B cell (primary cell): ENCODE measurements at regions not wholly inside any gene's neighbourhood (a gene's known extent, or its start where the extent isn't known, plus 50 kb on each side); places are given as distances from the start of the nearest gene placed in this dataset.
"Not testable (repeated sequence)": the region's sequence is repeated elsewhere in the genome, so short reads cannot be mapped to it uniquely, and the experiment has no call there.

Experiments used
- ATAC-seq: fragments of 200-7000 bp; cut with Tn5 transposase; one replicate; pipeline ENCODE4 v1.10.0; 2021; ENCODE audit warnings: low read depth, mild to moderate bottlenecking, moderate number of reproducible peaks, moderate library complexity
- CTCF ChIA-PET: fragments of 350-600 bp; sonication (Branson Sonifier 250); formaldehyde crosslinking; loops from one replicate; lab custom pipeline; 2021; ENCODE audit warnings: antibody characterized with exemption, inconsistent platforms; lab: Charles Lee
- POLR2A ChIA-PET: fragments of 350-600 bp; sonication (Branson Sonifier 250); formaldehyde crosslinking; loops from one replicate; lab custom pipeline; 2021; ENCODE audit warnings: antibody characterized with exemption; lab: Charles Lee
- DNase-seq: peaks from one replicate; pipeline ENCODE4 v3.0.0; 2013
- H2AFZ ChIP-seq: 2 replicates; pipeline ENCODE4 v1.6.1; 2012; ENCODE audit warnings: mild to moderate bottlenecking, low read depth, low read length; ENCODE audit not compliant: insufficient read depth, poor library complexity, severe bottlenecking
- H3K27ac ChIP-seq, 2 donors: 1 replicate in 1 of 2; 2 replicates in 1 of 2; pipeline ENCODE4 v1.5.1; 2012 to 2013; ENCODE audit warnings: low read length in 2 of 2, mild to moderate bottlenecking in 2 of 2, moderate library complexity in 1 of 2
- H3K27me3 ChIP-seq, 4 experiments: fragments of 200-600 bp in 1 of 4; sonication (generic) in 1 of 4; replicated peaks in 1 of 4; 1 replicate in 2 of 4; 2 replicates in 2 of 4; pipeline versions ENCODE4 v1.6.1 to v1.7.0; 2013 to 2016; ENCODE audit warnings: low read length in 3 of 4, mild to moderate bottlenecking in 2 of 4, mixed read lengths in 1 of 4, moderate library complexity in 1 of 4; ENCODE audit not compliant: insufficient read depth in 4 of 4, control insufficient read depth in 3 of 4; ENCODE audit errors: control extremely low read depth in 1 of 4
- H3K36me3 ChIP-seq, 2 experiments: replicated peaks in 1 of 2; 1 replicate in 1 of 2; 2 replicates in 1 of 2; pipeline versions ENCODE4 v1.6.1 to v1.7.1; 2013; ENCODE audit warnings: low read length in 1 of 2; ENCODE audit not compliant: insufficient read depth in 2 of 2, control insufficient read depth in 1 of 2; ENCODE audit errors: control extremely low read depth in 1 of 2, extremely low read depth in 1 of 2
- H3K4me1 ChIP-seq, 2 donors: fragments of 200-600 bp in 1 of 2; sonication (generic) in 1 of 2; 1 replicate in 1 of 2; 2 replicates in 1 of 2; pipeline versions ENCODE4 v1.5.1 to v1.6.1; 2013 to 2017; ENCODE audit warnings: low read length in 2 of 2; ENCODE audit not compliant: control insufficient read depth in 2 of 2, insufficient read depth in 2 of 2
- H3K4me2 ChIP-seq: replicated peaks from 2 replicates; pipeline ENCODE3; 2012; ENCODE audit warnings: mild to moderate bottlenecking, low read depth, low read length; ENCODE audit not compliant: poor library complexity, severe bottlenecking
- H3K4me3 ChIP-seq, 5 experiments: fragments of 200-600 bp in 1 of 5; sonication (generic) in 1 of 5; 1 replicate in 3 of 5; 2 replicates in 2 of 5; pipeline versions ENCODE4 v1.5.1 to v1.7.0; 2011 to 2016; ENCODE audit warnings: low read length in 4 of 5, mild to moderate bottlenecking in 4 of 5, low read depth in 2 of 5, control low read depth in 1 of 5, moderate library complexity in 1 of 5; ENCODE audit not compliant: insufficient read depth in 1 of 5; ENCODE audit errors: control extremely low read depth in 1 of 5, extremely low read depth in 1 of 5
- H3K79me2 ChIP-seq: fragments of 200-600 bp; sonication (generic); one replicate; pipeline ENCODE4 v1.6.0; 2016; ENCODE audit warnings: low read length; ENCODE audit not compliant: control insufficient read depth, insufficient read depth
- H3K9ac ChIP-seq: fragments of 200-600 bp; sonication (generic); 2 replicates; pipeline ENCODE4 v1.6.1; 2017; ENCODE audit warnings: mild to moderate bottlenecking, low read length, moderate library complexity
- H3K9me3 ChIP-seq, 3 donors: one replicate each; pipeline versions ENCODE4 v1.6.1 to v1.7.1; 2013; ENCODE audit warnings: low read length in 2 of 3; ENCODE audit not compliant: control insufficient read depth in 2 of 3, insufficient read depth in 1 of 3; ENCODE audit errors: control extremely low read depth in 1 of 3
- H4K20me1 ChIP-seq: 2 replicates; pipeline ENCODE4 v1.6.0; 2012; ENCODE audit warnings: mild to moderate bottlenecking, low read length; ENCODE audit not compliant: insufficient read depth, control insufficient read depth, poor library complexity, severe bottlenecking
- H3K27ac Mint-ChIP-seq: one replicate; pipeline ENCODE4 v1.8.0; 2021; ENCODE audit warnings: mixed read lengths
- H3K27me3 Mint-ChIP-seq: one replicate; pipeline ENCODE4 v1.8.0; 2021; ENCODE audit warnings: mixed read lengths
- H3K4me1 Mint-ChIP-seq: one replicate; pipeline ENCODE4 v1.8.0; 2021; ENCODE audit warnings: mixed read lengths
- H3K4me3 Mint-ChIP-seq: one replicate; pipeline ENCODE4 v1.8.0; 2021; ENCODE audit warnings: mixed read lengths
- H3K9me3 Mint-ChIP-seq: one replicate; pipeline ENCODE4 v1.8.0; 2022; ENCODE audit warnings: mixed read lengths; ENCODE audit not compliant: insufficient read depth
- CTCF ChIP-seq: fragments of 200-600 bp; IDR thresholded peaks from one replicate; pipeline ENCODE4 v1.8.0; 2022; ENCODE audit warnings: antibody characterized with exemption, mild to moderate bottlenecking
- EZH2 ChIP-seq: IDR thresholded peaks from 2 replicates; pipeline ENCODE4 v1.6.1; 2012; ENCODE audit warnings: borderline replicate concordance, low read depth, mild to moderate bottlenecking, moderate library complexity, low read length; ENCODE audit not compliant: insufficient read depth, poor library complexity, severe bottlenecking
- WGBS: methylation state at CpG from one replicate; pipeline ENCODE4 v1.1.5; 2013; ENCODE audit warnings: missing lambda C conversion rate; ENCODE audit not compliant: insufficient coverage; 5-methylcytosine and 5-hydroxymethylcytosine counted together
- intact Hi-C: fragments of 100-400 bp; cut with micrococcal nuclease; formaldehyde crosslinking; loops from one replicate; pipeline ENCODE4 v1.10.0; 2022

- Mint-ChIP-seq H3K9me3 (no peaks in the 10 kb centered on the region), H3K4me3 (no peak overlapping the region), H3K27me3 (no peaks in the 10 kb centered on the region), H3K27ac (no peak overlapping the region), H3K4me1 (no peaks in the 10 kb centered on the region)
- Histone ChIP-seq H4K20me1 (no peaks in the 10 kb centered on the region), H3K4me3 (no peak overlapping the region), H2AFZ (no peak overlapping the region), H3K27ac (no peak overlapping the region), H3K36me3 (no peaks in the 10 kb centered on the region), H3K79me2 (no peaks in the 10 kb centered on the region), H3K4me1 (no peaks in the 10 kb centered on the region), H3K9me3 (peaks cover 0 to 9% (median 2%) of the 10 kb centered on the region in 3 donors), H3K27me3 (no peaks in the 10 kb centered on the region), H3K9ac (no peak overlapping the region), H3K4me2 (no peak overlapping the region)
- DNase-seq: no peak
- intact Hi-C loops: no loop called here
- ATAC-seq: no peak
- CTCF ChIA-PET: no interaction called here
- TF ChIP-seq CTCF (no peak), EZH2 (no peak)
- POLR2A ChIA-PET: no interaction called here
- 80% methylated on average over 1 of the region's 3 CpGs for WGBS
Observed at GRCh38 chr3:757711-758110, 335.1 kb upstream of the CNTN6 start.

GRCh38 chr3:759106-759505 is 333.7 kb upstream of the CNTN6 start:
- no peak for ATAC-seq
- POLR2A ChIA-PET: no interaction called here

GRCh38 chr3:773433-773832 is 319.4 kb upstream of the CNTN6 start:
- H3K27me3 ChIP-seq, H3K4me3 Mint-ChIP-seq, H3K27me3 Mint-ChIP-seq, H3K9me3 Mint-ChIP-seq, intact Hi-C loops, H2AFZ ChIP-seq, POLR2A ChIA-PET, CTCF ChIA-PET, H3K4me1 ChIP-seq, H3K9me3 ChIP-seq, H3K9ac ChIP-seq, H3K4me3 ChIP-seq, H4K20me1 ChIP-seq, H3K27ac Mint-ChIP-seq, H3K79me2 ChIP-seq, DNase-seq, H3K36me3 ChIP-seq, H3K27ac ChIP-seq, ATAC-seq, H3K4me2 ChIP-seq, H3K4me1 Mint-ChIP-seq: not testable (repeated sequence)
- WGBS: no CpG with 5 or more reads among the region's 3 CpGs

More at GRCh38 chr3:759106-759505, 333.7 kb upstream of the CNTN6 start:
- Mint-ChIP-seq H3K4me3 (no peak overlapping the region), H3K27me3 (no peaks in the 10 kb centered on the region), H3K27ac (no peak overlapping the region), H3K4me1 (no peaks in the 10 kb centered on the region), H3K9me3 (no peaks in the 10 kb centered on the region)
- Histone ChIP-seq H3K27me3 (no peaks in the 10 kb centered on the region), H3K9ac (no peak overlapping the region), H3K4me3 (no peak overlapping the region), H3K4me1 (no peaks in the 10 kb centered on the region), H3K9me3 (peaks cover 0 to 5% (median 2%) of the 10 kb centered on the region in 3 donors), H3K79me2 (no peaks in the 10 kb centered on the region), H2AFZ (no peak overlapping the region), H3K36me3 (no peaks in the 10 kb centered on the region), H3K27ac (no peak overlapping the region), H3K4me2 (no peak overlapping the region), H4K20me1 (no peaks in the 10 kb centered on the region)
- TF ChIP-seq CTCF: no peak
- TF ChIP-seq EZH2: no peak
- DNase-seq: no peak
- intact Hi-C loops: no loop called here
- CTCF ChIA-PET: no interaction called here
